GM12874 (cell line): ENCODE measurements at regions not wholly inside any gene's neighbourhood (a gene's known extent, or its start where the extent isn't known, plus 50 kb on each side); places are given as distances from the start of the nearest gene placed in this dataset.

Source experiments
- TF ChIP-seq, protein P1 (sequence below): IDR thresholded peaks from 2 replicates; pipeline ENCODE4 v1.5.1; 2011; ENCODE audit warnings: low read depth, mild to moderate bottlenecking, control low read depth, low read length, moderate library complexity; ENCODE audit not compliant: insufficient read depth

DNA sequence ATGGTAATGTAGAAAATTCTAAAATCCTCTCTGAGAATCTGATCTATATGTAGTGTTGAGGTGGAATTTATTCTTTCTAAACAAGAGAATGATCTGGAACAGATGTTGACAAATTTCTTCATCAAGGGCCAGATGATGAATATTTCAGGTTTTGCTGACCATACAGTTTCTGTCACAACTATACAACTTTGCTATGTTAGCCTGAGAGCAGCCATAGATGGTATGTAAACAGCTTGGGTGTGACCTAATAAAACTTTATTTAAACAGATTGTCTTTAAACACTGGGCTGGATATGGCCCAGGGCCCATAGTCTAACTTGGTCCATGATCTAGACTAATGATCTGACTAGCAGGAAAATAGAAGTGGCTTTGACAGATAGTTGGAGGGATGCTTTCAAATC is 213.6 kb upstream of the CELF2 start:
- TF ChIP-seq, protein P1, sequence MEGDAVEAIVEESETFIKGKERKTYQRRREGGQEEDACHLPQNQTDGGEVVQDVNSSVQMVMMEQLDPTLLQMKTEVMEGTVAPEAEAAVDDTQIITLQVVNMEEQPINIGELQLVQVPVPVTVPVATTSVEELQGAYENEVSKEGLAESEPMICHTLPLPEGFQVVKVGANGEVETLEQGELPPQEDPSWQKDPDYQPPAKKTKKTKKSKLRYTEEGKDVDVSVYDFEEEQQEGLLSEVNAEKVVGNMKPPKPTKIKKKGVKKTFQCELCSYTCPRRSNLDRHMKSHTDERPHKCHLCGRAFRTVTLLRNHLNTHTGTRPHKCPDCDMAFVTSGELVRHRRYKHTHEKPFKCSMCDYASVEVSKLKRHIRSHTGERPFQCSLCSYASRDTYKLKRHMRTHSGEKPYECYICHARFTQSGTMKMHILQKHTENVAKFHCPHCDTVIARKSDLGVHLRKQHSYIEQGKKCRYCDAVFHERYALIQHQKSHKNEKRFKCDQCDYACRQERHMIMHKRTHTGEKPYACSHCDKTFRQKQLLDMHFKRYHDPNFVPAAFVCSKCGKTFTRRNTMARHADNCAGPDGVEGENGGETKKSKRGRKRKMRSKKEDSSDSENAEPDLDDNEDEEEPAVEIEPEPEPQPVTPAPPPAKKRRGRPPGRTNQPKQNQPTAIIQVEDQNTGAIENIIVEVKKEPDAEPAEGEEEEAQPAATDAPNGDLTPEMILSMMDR: no peak

DNA sequence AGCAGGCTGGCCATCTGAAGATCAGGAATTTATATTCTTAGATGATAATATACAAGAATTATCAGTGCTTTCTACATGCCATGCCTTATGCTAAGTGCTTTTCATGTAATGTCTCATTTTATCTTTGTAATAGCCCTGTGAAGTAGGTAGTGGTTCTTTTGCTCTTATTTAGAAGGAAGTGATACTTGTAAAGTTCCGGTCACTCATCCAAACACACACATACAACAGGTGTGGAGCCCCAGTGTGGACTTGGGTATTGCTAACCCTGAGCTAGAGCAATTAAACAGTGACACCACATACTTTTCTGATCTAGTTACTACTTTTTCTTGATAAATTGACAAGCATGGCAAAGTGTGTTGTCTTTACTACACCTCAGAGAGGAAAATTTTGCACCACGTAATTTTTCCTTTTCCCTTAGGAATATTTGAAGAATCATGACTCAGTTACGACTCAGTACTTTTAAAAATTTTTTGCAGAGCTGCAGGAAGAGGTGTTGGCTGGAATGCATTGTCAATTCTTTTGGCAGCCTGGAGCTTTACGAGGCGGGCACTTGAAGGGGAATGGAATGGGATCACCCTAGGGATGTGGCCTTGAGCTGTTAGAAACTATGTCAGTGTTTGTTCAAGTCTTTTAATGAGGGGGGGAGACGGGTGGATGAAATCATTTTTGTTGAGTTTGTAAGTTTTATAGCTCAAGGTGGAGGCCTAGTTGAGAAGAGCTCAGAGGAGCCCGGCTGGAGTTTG is 212.5 kb upstream of the CELF2 start:
- TF ChIP-seq, protein P1: no peak

DNA sequence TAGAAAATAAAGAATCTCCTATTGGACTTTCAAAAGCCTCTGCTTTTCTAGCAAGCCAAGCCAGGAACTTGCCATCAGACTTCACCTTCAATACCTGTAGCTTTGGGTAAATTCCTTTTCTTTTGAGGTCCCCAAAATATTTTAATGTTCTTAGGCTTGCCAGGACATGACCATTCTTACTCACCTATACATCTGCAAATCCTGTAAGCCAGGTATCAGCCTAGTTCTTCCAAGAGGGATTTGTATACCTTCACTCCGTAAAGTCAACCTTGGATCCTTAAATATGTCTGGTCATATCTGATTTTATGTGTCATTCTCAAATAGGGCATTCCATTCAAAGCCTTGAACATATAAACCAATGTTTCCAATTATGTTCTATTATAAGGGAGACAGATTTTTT is 210.6 kb upstream of the CELF2 start:
- TF ChIP-seq, protein P1: no peak

DNA sequence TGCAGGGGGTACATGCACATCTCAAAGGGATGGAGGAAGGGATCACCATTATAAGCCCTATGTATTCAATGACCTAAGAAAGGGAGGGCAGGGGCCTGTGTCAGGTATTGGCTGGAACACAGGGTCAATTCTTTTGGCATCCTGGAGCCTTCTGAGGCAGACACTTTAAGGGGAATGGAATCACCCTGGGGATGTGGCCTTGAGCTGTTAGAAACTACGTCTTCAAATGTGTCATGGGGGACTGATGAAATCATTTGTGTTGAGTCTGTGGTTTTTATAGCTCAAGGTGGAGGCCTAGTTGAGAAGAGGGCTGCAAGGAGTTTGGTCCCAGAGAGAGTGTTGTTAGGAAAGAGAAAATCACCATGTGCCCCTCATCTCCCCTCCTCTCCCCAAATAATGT is 206.1 kb upstream of the CELF2 start:
- TF ChIP-seq, protein P1: no peak

DNA sequence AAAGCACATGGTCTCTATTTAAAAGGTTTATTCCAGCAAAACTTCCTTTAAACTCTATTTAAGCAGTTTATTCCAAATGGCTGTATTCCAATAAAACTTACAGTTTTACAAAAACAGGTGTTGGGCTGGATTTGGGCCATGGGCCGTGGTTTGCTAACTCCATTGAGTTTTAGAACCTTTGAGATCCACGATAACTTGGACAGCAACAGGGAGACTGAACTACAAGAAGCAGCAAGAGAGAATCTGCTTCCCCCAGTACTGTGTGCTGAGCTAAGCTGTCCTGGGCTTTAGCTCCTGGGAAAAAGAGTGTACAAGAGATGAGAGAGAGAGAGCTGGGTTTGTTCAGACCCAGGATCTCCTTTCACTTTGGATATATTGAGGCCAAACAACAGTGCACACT is 204.0 kb upstream of the CELF2 start:
- TF ChIP-seq, protein P1: no peak

DNA sequence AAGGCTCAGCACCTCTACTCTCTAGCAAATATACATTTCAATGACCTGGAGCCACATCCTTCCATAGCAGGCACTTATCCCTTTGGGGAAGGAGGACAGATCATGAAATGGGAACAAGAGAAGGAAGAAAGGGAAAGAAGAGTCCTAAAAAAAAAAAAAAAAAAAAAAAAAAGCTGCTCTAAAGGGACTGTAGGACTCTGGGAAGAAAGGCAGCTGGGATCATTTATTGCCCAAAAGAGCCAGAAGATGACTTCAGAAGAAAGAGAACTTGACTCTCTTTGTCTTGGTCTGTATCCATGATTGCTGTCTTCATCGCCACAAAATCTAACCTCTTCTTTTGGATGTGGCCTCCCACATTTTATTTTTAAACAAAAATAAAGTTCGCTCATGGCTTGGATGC is 203.6 kb upstream of the CELF2 start:
- TF ChIP-seq, protein P1: no peak

DNA sequence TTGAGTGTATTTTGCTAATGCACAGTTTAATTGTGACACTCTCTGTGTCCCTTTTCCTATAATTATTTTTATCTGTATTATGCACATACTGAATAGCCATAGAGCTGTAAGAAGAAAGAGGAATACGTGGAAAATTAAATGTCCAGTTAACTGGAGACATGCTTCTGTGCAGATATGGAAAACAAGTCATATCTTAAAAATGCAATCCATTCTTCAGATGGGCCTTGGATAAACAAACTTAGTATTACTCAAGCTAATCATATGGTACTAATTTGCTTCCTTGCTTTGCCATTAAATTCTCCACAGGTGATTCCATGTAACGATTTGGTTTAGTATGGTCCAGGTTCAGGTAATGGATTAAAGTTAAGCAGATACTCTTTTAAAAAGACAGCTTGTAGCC is 201.2 kb upstream of the CELF2 start:
- TF ChIP-seq, protein P1: no peak
